Endothelial cell of umbilical vein (primary cell): ENCODE measurements at regions not wholly inside any gene's neighbourhood (a gene's known extent, or its start where the extent isn't known, plus 50 kb on each side); places are given as distances from the start of the nearest gene placed in this dataset.

ENCODE experiments used
- BruUV-seq: library from RNA; stranded (reverse); fragments of 400-500 nt; replicated peaks from 2 replicates; lab custom pipeline; 2021; lab: Mats Ljungman, UMichigan
- CTCF ChIA-PET: fragments of 300-600, 350-600 bp; sonication (Branson Sonifier 250); formaldehyde crosslinking; loops from one replicate; lab custom pipeline; 2021; ENCODE audit warnings: antibody characterized with exemption, inconsistent platforms; lab: Charles Lee
- POLR2A ChIA-PET: fragments of 300-600, 350-600 bp; sonication (Branson Sonifier 250); formaldehyde crosslinking; loops from one replicate; lab custom pipeline; 2021; ENCODE audit warnings: antibody characterized with exemption, inconsistent platforms; lab: Charles Lee
- DNase-seq: peaks from one replicate; pipeline ENCODE4 v3.0.0-alpha.2; 2011; ENCODE audit warnings: low read depth, low spot score
- FAIRE-seq: peaks from 2 replicates; lab custom pipeline; 2011; peaks lifted over from hg19 to GRCh38; lab: Jason Lieb, UNC
- H2AFZ ChIP-seq: 2 replicates; pipeline ENCODE4 v1.6.0; 2012; ENCODE audit warnings: low read depth, low read length, control low read depth, inconsistent platforms
- H3K27ac ChIP-seq: 2 replicates; pipeline ENCODE4 v1.5.1; 2011; ENCODE audit warnings: low read depth, mild to moderate bottlenecking, control low read depth, low read length, moderate library complexity; ENCODE audit not compliant: insufficient read depth
- H3K27me3 ChIP-seq, 2 experiments: 2 replicates each; pipeline versions ENCODE4 v1.6.0 to v1.6.1; 2011; ENCODE audit warnings: low read length in 2 of 2, mixed read lengths in 1 of 2; ENCODE audit not compliant: control insufficient read depth in 2 of 2, insufficient read depth in 2 of 2
- H3K36me3 ChIP-seq, 2 experiments: 2 replicates in 1 of 2; 3 replicates in 1 of 2; pipeline ENCODE4 v1.5.1; 2011; ENCODE audit warnings: low read length in 2 of 2, mild to moderate bottlenecking in 1 of 2, moderate library complexity in 1 of 2; ENCODE audit not compliant: control insufficient read depth in 2 of 2, insufficient read depth in 2 of 2; ENCODE audit errors: extremely low read depth in 1 of 2
- H3K4me1 ChIP-seq: 3 replicates; pipeline ENCODE4 v1.5.1; 2011; ENCODE audit warnings: mild to moderate bottlenecking, low read length; ENCODE audit not compliant: control insufficient read depth, insufficient read depth; ENCODE audit errors: extremely low read depth
- H3K4me2 ChIP-seq: 2 replicates; pipeline ENCODE4 v1.6.1; 2011; ENCODE audit warnings: low read length, control low read depth, mixed read lengths; ENCODE audit not compliant: insufficient read depth
- H3K4me3 ChIP-seq, 3 experiments: fragments of 200-600 bp in 1 of 3; sonication (generic), shearing (Covaris generic) in 1 of 3; replicated peaks in 1 of 3; 2 replicates each; pipeline ENCODE4 v1.5.1; 2011 to 2016; ENCODE audit warnings: control low read depth in 3 of 3, low read length in 3 of 3, mild to moderate bottlenecking in 2 of 3, inconsistent platforms in 1 of 3, low read depth in 1 of 3, moderate library complexity in 1 of 3; ENCODE audit not compliant: insufficient read depth in 1 of 3
- H3K79me2 ChIP-seq: 2 replicates; pipeline ENCODE4 v1.6.0; 2012; ENCODE audit warnings: low read length, inconsistent platforms; ENCODE audit not compliant: control insufficient read depth, insufficient read depth
- H3K9ac ChIP-seq: replicated peaks from 2 replicates; pipeline ENCODE3; 2011; ENCODE audit warnings: low read length, control low read depth; ENCODE audit not compliant: insufficient read depth; ENCODE audit errors: extremely low read depth
- H3K9me1 ChIP-seq: replicated peaks from 3 replicates; pipeline ENCODE4 v1.6.0; 2011; ENCODE audit warnings: mild to moderate bottlenecking, low read length; ENCODE audit not compliant: control insufficient read depth, insufficient read depth; ENCODE audit errors: extremely low read depth
- H3K9me3 ChIP-seq: replicated peaks from 2 replicates; pipeline ENCODE4 v1.5.1; 2012; ENCODE audit warnings: low read length, inconsistent platforms; ENCODE audit not compliant: control insufficient read depth, insufficient read depth
- H4K20me1 ChIP-seq: replicated peaks from 2 replicates; pipeline ENCODE3; 2011; ENCODE audit warnings: mild to moderate bottlenecking, low read length; ENCODE audit not compliant: control insufficient read depth, insufficient read depth; ENCODE audit errors: extremely low read depth
- EZH2 ChIP-seq: IDR thresholded peaks from 2 replicates; pipeline ENCODE4 v1.6.1; 2012; ENCODE audit warnings: borderline replicate concordance, low read depth, mild to moderate bottlenecking, moderate library complexity, low read length, inconsistent platforms; ENCODE audit not compliant: severe bottlenecking
- FOS ChIP-seq: IDR thresholded peaks from 2 replicates; pipeline ENCODE4 v1.6.1; 2011; ENCODE audit warnings: mild to moderate bottlenecking, low read length, moderate library complexity, borderline replicate concordance; ENCODE audit not compliant: insufficient read depth
- GATA2 ChIP-seq: IDR thresholded peaks from 2 replicates; pipeline ENCODE4 v1.7.0; 2011; ENCODE audit warnings: low read depth, mild to moderate bottlenecking, moderate library complexity, mixed read lengths, low read length; ENCODE audit not compliant: insufficient read length, insufficient read depth
- JUN ChIP-seq: IDR thresholded peaks from 2 replicates; pipeline ENCODE4 v1.6.1; 2011; ENCODE audit warnings: borderline replicate concordance, low read depth; ENCODE audit not compliant: insufficient read length, insufficient read depth
- MYC ChIP-seq: IDR thresholded peaks from one replicate; pipeline ENCODE4 v1.6.1; 2011; ENCODE audit warnings: mild to moderate bottlenecking, low read depth, low read length
- POLR2A ChIP-seq: IDR thresholded peaks from 2 replicates; pipeline ENCODE4 v1.6.1; 2012; ENCODE audit warnings: low read depth, mild to moderate bottlenecking, control low read depth, low read length
- POLR2AphosphoS5 ChIP-seq: IDR thresholded peaks from 2 replicates; pipeline ENCODE4 v1.6.1; 2012; ENCODE audit warnings: low read depth, mild to moderate bottlenecking, control low read depth, low read length, moderate library complexity; ENCODE audit not compliant: insufficient read depth
- dilution Hi-C: fragments of 300-500 bp; cut with MboI; formaldehyde crosslinking; loops from one replicate; pipeline ENCODE4 v1.15.0; 2019; ENCODE audit warnings: low sequenced_read_pairs; ENCODE audit not compliant: extremely low pct_ligation_motif_present
- intact Hi-C: fragments of 100-400 bp; cut with micrococcal nuclease; formaldehyde crosslinking; loops from one replicate; pipeline ENCODE4 v1.10.0; 2022
- TF ChIP-seq, protein P1 (sequence below), 2 donors: IDR thresholded peaks; 1 replicate in 1 of 2; 2 replicates in 1 of 2; pipeline ENCODE4 v1.5.1; 2011; ENCODE audit warnings: low read length in 2 of 2, mild to moderate bottlenecking in 2 of 2, moderate library complexity in 2 of 2, control low read depth in 1 of 2, inconsistent platforms in 1 of 2, low read depth in 1 of 2; ENCODE audit not compliant: insufficient read depth in 1 of 2; ENCODE audit errors: extremely low read depth in 1 of 2
- TF ChIP-seq, protein P2 (sequence below): IDR thresholded peaks from 2 replicates; pipeline ENCODE4 v1.6.1; 2011; ENCODE audit not compliant: insufficient read depth, insufficient read length

DNA sequence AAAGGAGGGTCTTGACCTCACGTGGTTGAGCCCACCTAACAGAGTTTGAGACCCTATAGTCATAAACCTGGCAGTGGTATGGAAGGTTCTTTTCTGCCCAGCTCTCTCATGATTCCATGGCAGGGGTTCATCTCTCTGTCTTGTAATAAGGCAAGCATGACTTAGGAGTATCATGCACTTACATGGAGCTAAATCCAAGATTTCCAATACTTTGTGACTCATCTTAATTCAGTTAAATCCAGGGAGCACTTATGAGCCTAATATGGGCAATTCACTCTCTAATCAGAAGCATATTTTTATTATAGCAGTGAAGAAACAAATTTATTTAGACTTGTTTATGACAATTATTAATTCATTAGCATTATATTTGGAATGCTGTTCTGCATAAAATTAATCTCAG, 131.8 kb upstream of the CPSF6 start:
- DNase-seq = no peak
- Histone ChIP-seq H3K27me3 (peaks cover 7 to 13% of the 10 kb centered on the region in 2 experiments), H4K20me1 (no peaks in the 10 kb centered on the region), H3K36me3 (no peaks in the 10 kb centered on the region), H3K4me1 (no peaks in the 10 kb centered on the region), H3K9me1 (no peaks in the 10 kb centered on the region), H3K27ac (no peak overlapping the region), H3K79me2 (no peaks in the 10 kb centered on the region), H3K4me3 (no peak overlapping the region), H3K9ac (no peak overlapping the region), H2AFZ (no peak overlapping the region), H3K9me3 (no peaks in the 10 kb centered on the region), H3K4me2 (no peak overlapping the region)
- FAIRE-seq = no peak
- TF ChIP-seq MYC = no peak
- no peak for TF ChIP-seq GATA2
- no peak for TF ChIP-seq JUN
- TF ChIP-seq, protein P1, sequence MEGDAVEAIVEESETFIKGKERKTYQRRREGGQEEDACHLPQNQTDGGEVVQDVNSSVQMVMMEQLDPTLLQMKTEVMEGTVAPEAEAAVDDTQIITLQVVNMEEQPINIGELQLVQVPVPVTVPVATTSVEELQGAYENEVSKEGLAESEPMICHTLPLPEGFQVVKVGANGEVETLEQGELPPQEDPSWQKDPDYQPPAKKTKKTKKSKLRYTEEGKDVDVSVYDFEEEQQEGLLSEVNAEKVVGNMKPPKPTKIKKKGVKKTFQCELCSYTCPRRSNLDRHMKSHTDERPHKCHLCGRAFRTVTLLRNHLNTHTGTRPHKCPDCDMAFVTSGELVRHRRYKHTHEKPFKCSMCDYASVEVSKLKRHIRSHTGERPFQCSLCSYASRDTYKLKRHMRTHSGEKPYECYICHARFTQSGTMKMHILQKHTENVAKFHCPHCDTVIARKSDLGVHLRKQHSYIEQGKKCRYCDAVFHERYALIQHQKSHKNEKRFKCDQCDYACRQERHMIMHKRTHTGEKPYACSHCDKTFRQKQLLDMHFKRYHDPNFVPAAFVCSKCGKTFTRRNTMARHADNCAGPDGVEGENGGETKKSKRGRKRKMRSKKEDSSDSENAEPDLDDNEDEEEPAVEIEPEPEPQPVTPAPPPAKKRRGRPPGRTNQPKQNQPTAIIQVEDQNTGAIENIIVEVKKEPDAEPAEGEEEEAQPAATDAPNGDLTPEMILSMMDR (IDR thresholded peaks at IDR 0.05; ENCODE audit: extremely low read depth in 1 of 2, insufficient read depth in 1 of 2, low read depth in 1 of 2, low read length in 2 of 2) = no peak
- TF ChIP-seq EZH2 = no peak
- TF ChIP-seq, protein P2, sequence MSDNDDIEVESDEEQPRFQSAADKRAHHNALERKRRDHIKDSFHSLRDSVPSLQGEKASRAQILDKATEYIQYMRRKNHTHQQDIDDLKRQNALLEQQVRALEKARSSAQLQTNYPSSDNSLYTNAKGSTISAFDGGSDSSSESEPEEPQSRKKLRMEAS = no peak
- TF ChIP-seq FOS = no peak
- TF ChIP-seq POLR2A = no peak
- no peak for TF ChIP-seq POLR2AphosphoS5
- POLR2A ChIA-PET = no interaction called here
- intact Hi-C loops (no loop called here), dilution Hi-C loops (no loop called here)
- CTCF ChIA-PET = interaction anchor here (1.0 to 1.2 kb wide), 2 partner anchors 10 to 19 kb away, joined by 3 read pairs; no protein-coding TSS in a partner anchor
- no TSS peak for BruUV-seq
